AG09309 (cell line): ENCODE measurements at regions not wholly inside any gene's neighbourhood (a gene's known extent, or its start where the extent isn't known, plus 50 kb on each side); places are given as distances from the start of the nearest gene placed in this dataset.

Experiments
- DNase-seq: peaks from one replicate; pipeline ENCODE4 v3.0.0-alpha.2; 2010; ENCODE audit warnings: low read depth
- H3K4me3 ChIP-seq: 2 replicates; pipeline ENCODE4 v1.5.1; 2011; ENCODE audit warnings: mild to moderate bottlenecking, low read depth, low read length, moderate library complexity; ENCODE audit not compliant: control insufficient read depth
- TF ChIP-seq, protein P1 (sequence below): IDR thresholded peaks from 2 replicates; pipeline ENCODE4 v1.5.1; 2011; ENCODE audit warnings: mild to moderate bottlenecking, low read depth, low read length, inconsistent platforms; ENCODE audit not compliant: insufficient read depth, control insufficient read depth; ENCODE audit errors: missing control alignments

DNA sequence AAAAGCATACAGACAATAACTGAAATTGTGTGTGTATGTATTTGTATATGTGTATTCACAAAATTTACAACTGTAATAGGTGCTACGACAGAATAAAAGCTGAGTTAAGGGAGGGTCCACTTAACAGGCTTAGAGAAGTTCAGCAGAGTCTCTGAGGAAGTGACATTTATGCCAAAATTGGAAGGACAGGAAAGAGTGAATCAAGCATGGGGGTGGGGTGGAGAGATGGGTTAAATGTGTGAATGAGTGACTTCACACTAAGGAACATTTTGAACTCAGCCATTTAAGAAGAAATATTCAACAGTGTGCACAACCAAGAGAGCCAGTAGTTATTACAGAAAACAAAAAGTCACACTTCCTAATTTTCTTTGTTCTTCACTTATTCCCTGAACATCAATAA is 53.8 kb upstream of the RGS1 start:
- TF ChIP-seq, protein P1, sequence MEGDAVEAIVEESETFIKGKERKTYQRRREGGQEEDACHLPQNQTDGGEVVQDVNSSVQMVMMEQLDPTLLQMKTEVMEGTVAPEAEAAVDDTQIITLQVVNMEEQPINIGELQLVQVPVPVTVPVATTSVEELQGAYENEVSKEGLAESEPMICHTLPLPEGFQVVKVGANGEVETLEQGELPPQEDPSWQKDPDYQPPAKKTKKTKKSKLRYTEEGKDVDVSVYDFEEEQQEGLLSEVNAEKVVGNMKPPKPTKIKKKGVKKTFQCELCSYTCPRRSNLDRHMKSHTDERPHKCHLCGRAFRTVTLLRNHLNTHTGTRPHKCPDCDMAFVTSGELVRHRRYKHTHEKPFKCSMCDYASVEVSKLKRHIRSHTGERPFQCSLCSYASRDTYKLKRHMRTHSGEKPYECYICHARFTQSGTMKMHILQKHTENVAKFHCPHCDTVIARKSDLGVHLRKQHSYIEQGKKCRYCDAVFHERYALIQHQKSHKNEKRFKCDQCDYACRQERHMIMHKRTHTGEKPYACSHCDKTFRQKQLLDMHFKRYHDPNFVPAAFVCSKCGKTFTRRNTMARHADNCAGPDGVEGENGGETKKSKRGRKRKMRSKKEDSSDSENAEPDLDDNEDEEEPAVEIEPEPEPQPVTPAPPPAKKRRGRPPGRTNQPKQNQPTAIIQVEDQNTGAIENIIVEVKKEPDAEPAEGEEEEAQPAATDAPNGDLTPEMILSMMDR: no peak
- H3K4me3 ChIP-seq: no peak overlapping the region
- DNase-seq: no peak

DNA sequence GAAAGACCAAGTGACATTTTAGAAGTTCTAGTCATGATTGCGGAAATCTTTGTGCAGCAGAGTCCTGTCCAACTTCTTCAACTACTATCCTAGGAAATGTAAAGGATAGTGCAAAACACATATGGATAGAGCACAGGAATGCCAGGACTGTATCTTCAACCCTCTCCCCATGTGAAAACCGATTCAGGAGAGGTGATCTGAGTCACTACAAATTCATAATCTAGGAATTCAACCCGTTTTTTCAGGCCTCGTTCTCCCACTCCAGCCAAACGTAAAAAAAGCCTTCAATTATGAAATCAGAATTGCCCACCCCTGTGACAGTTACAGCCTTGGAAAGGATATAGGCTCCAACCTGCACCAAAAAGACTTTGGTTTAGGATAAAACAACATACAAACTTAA is 52.9 kb upstream of the RGS1 start:
- TF ChIP-seq, protein P1: no peak
- DNase-seq: no peak
- no peak overlapping the region for H3K4me3 ChIP-seq

DNA sequence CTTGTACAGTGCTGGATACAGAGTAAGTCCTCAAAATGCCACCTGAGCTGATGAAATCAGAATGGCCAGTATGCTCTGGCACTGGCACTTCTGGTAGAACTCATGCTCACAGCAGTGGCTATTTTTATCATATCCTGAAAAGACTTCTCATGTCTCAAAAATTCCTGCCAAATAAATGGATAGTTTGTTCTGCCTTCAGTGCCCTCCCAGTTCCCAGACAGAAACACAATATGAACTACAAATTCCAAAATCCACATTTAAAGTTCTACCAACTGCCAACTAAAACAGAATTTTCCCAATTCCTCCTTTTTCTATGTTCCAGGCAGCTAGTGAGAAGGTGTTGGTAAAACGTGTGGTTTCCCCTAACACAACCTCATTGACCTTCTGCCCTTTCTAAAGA is 51.4 kb upstream of the RGS1 start:
- H3K4me3 ChIP-seq: no peak overlapping the region
- TF ChIP-seq, protein P1: no peak
- DNase-seq: no peak
